ENCODE measurements at regions not wholly inside any gene's neighbourhood (a gene's known extent, or its start where the extent isn't known, plus 50 kb on each side); places are given as distances from the start of the nearest gene placed in this dataset.

DNA sequence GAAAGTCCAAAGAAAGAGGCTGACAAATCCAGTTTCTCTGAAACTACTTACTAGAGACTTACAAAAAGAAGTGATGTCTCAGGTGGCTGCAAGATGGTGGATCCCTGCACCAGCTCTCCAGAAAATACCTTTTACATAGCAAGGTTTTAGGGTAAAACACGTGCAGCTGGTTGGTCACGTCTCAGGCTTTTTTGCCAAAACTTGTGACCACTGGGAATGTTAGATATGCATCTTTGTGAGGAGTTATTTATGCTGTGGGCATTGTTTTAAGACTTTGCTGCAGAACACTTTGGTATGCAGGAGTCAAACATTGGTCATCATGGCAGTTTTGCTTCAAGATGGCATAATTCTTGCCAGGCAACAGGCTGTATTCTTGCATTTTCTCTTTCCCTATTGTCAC, 1352.8 kb downstream of the REEP3 start:
- H3K4me3 Mint-ChIP-seq = no peak overlapping the region
- Histone ChIP-seq H3K4me2 (no peak overlapping the region), H3K27ac (ENCODE audit: low read depth) (no peak overlapping the region), H3K4me1 (ENCODE audit: insufficient read depth) (no peaks in the 10 kb centered on the region), H2AFZ (no peak overlapping the region), H4K20me1 (replicated peaks; ENCODE audit: insufficient read depth) (no peaks in the 10 kb centered on the region), H3K9me2 (ENCODE audit: insufficient read depth) (no peaks in the 10 kb centered on the region; the same call in 1 of the 2 replicates), H3K27me3 (ENCODE audit: insufficient read depth) (no peaks in the 10 kb centered on the region), H3K79me2 (replicated peaks; ENCODE audit: insufficient read depth) (no peaks in the 10 kb centered on the region), H3K36me3 (ENCODE audit: insufficient read depth) (no peaks in the 10 kb centered on the region), H3K4me3 (no peak overlapping the region), H3F3A (replicated peaks; ENCODE audit: low read depth) (no peaks in the 10 kb centered on the region)
- H3K9me3 Mint-ChIP-seq = no peaks in the 10 kb centered on the region
- ATAC-seq = no peak
- TF ChIP-seq JUNB (IDR thresholded peaks at IDR 0.05; ENCODE audit: unreplicated experiment) (no peak), CREB1 (CRISPR knock-in tag; IDR thresholded peaks at IDR 0.05; ENCODE audit: low read depth) (no peak), ZNF331 (CRISPR knock-in tag; IDR thresholded peaks at IDR 0.05; ENCODE audit: low read depth) (no peak), ETS1 (IDR thresholded peaks at IDR 0.05) (no peak), EZH2phosphoT487 (IDR thresholded peaks at IDR 0.05; ENCODE audit: unreplicated experiment) (no peak), EZH2 (IDR thresholded peaks at IDR 0.05; ENCODE audit: low read depth, unreplicated experiment) (no peak), STAT1 (IDR thresholded peaks at IDR 0.05; ENCODE audit: unreplicated experiment) (no peak), CTCF (conservative IDR thresholded peaks at IDR 0.05; ENCODE audit: low read depth in 2 of 2) (no peak), NANOG (IDR thresholded peaks at IDR 0.05; ENCODE audit: borderline replicate concordance) (no peak), ZNF462 (CRISPR knock-in tag; IDR thresholded peaks at IDR 0.05) (no peak), ZNF114 (CRISPR knock-in tag; IDR thresholded peaks at IDR 0.05) (no peak), POLR2AphosphoS5 (IDR thresholded peaks at IDR 0.05; ENCODE audit: low read depth) (no peak)
- TF ChIP-seq, protein P1, sequence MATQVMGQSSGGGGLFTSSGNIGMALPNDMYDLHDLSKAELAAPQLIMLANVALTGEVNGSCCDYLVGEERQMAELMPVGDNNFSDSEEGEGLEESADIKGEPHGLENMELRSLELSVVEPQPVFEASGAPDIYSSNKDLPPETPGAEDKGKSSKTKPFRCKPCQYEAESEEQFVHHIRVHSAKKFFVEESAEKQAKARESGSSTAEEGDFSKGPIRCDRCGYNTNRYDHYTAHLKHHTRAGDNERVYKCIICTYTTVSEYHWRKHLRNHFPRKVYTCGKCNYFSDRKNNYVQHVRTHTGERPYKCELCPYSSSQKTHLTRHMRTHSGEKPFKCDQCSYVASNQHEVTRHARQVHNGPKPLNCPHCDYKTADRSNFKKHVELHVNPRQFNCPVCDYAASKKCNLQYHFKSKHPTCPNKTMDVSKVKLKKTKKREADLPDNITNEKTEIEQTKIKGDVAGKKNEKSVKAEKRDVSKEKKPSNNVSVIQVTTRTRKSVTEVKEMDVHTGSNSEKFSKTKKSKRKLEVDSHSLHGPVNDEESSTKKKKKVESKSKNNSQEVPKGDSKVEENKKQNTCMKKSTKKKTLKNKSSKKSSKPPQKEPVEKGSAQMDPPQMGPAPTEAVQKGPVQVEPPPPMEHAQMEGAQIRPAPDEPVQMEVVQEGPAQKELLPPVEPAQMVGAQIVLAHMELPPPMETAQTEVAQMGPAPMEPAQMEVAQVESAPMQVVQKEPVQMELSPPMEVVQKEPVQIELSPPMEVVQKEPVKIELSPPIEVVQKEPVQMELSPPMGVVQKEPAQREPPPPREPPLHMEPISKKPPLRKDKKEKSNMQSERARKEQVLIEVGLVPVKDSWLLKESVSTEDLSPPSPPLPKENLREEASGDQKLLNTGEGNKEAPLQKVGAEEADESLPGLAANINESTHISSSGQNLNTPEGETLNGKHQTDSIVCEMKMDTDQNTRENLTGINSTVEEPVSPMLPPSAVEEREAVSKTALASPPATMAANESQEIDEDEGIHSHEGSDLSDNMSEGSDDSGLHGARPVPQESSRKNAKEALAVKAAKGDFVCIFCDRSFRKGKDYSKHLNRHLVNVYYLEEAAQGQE (IDR thresholded peaks at IDR 0.05; ENCODE audit: unreplicated experiment) = no peak
- H3K4me1 Mint-ChIP-seq = no peaks in the 10 kb centered on the region
- no peaks in the 10 kb centered on the region for H3K36me3 Mint-ChIP-seq (ENCODE audit: low read depth)
- H3K27ac Mint-ChIP-seq = no peak overlapping the region
- no peak for DNase-seq (ENCODE audit: low spot score)
- H3K27me3 Mint-ChIP-seq (ENCODE audit: insufficient read depth, low read depth, poor library complexity) = no peaks in the 10 kb centered on the region
